SK-N-DZ (cell line): ENCODE measurements at regions not wholly inside any gene's neighbourhood (a gene's known extent, or its start where the extent isn't known, plus 50 kb on each side); places are given as distances from the start of the nearest gene placed in this dataset.

Experiments
- DNase-seq: peaks from one replicate; pipeline ENCODE4 v3.0.0-alpha.2; 2015; ENCODE audit warnings: low spot score

DNA sequence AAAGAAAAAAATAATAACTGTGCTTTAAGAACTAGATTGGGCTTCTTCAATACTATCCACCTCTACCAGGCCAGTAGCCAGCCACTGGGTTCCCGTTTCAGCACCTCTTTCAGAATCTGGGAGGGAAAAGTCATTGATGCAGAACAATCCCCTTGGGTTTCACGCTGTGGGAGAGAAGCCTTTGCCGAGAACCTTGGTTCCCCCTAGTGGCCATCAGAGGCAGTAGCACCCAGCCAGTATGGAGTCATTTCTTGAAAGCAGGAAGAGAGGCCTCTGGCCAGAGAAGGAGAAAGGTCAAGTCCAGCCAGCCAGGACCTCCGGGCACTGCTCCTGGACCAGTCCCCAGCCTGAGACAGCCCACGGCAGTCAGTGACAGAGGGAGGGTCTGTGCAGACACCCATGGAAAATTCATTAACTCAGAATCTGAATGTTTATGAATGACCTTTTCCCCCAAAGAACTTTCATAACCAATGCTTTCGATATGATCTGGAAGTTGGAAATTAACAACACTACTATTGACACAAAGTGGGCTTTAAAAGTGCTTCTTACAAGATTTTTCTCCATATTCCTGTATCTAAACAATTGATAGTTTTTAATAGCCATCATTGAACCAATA lies 51.2 kb upstream of the CDH5 start:
- DNase-seq, result peak; percentile 74

DNA sequence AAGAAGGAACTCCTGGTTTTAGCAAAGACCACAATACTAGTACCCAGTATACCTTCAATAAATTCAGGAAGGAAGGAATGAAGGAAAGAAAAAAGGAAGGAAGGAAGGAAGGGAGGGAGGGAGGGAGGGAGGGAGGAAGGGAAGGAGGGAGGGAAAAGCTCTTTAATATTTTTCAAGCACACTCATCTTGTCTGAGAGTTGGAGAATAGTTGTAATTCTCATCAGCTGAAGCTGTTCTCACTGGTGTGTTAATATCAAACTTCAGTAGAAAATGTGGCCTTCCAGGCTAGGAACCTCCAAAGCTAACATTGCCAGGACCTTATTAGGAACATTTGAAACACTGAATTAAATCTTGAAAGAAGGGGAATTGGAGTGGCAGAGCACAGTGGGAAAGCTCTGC lies 55.2 kb upstream of the CDH5 start:
- DNase-seq, result no peak

DNA sequence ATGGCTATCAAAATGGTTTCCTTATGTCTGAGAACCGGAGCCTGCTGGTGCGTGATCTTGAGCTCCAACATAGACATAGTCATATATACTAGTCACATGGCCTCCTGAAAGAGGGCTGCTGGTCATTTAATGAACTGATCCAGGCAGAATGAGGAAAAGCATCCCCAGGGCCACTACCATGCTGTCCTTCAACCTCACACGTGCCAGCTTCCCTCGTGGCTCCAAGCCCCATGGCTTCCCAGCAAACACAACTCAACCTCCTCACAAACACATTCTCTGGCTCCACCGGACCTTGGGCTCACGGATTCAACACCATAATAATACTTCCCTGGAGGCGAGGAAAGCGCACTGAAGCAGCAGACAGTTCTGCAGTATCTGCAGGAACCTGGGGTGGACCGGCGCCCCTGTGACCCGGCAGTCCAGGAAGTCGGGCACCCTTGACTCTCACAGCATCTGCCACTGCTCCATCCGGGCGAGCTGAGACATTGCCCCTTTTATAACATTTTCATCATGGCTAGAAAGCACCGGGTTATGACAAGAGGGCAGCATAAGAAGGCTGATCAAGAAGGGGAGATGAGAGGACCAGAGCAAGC lies 57.2 kb upstream of the CDH5 start:
- DNase-seq, result no peak

DNA sequence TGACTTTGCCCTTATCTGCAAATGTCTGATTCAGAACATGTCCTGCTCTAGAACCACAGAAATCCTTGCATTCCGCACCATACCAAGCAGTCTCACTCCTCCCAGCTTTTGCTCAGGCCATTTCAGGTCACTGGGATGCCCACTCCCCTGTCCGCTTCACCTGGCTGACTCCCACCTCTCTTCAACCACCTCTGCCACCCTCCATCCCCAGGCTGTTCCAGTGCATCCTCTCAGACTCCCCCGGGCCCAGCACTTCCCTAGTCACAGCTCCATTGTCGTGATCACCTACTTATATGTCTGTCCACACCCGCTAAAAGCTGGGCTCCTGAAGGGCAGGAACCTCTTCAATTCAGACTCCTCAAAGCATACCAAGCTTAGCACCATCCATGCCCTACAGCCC lies 58.4 kb upstream of the CDH5 start:
- no peak for DNase-seq

DNA sequence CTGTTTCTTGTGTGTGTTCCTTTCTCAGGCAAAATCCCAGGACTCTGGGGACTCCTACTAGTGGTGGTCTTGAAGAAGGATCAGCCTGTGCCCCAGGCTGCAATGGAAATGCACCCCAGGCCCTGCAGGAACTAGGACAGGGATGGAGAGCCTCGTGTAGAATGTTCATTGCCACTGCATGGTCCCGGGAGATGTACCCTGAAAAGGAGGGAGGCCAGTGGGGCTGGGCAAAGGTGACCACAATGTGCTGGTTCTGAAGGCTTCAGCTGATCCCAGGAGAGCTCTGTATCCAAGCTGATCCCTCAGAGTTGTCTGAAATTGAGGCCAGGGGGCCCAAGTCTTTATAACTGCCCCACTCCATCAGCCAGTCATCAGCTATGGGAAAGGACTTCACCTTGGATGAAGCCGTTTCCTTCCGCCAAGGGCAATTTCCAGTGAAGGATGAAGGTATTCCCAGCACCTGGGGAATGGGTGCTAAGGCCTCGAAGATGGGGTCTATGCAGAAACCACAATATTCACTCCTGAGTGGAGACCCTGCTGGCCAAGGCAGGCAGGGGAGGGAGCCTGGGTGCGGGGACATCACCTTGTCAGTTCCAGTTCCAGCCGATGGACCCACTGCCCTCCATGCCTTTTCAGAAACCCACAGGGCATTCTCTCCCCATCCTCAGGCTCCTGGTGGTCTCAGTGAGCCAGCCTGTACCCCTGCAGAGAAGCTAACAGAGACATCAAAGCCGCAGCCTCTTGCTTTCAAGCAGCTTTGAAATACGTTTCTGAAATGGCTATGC lies 59.9 kb upstream of the CDH5 start:
- DNase-seq, result no peak

DNA sequence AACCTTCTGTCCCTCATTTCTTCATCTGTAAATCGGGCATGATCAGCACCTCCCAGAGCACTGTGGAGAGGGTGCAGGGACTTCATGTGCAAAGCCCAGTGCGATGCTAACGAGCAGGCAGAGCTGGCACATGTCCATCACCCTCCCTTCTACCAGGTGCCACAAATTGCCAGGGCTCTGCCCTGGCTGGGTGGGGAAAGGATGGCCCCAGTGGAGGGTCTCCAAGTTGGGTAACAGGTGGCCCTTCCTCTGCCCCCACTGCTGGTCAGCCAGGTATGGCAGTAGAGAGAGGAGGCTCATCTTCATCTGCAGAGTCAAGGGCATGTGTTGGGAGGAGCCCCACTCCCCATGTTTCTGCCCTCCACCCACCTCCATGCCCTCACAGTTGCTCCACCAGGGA lies 61.5 kb upstream of the CDH5 start:
- DNase-seq, result no peak

DNA sequence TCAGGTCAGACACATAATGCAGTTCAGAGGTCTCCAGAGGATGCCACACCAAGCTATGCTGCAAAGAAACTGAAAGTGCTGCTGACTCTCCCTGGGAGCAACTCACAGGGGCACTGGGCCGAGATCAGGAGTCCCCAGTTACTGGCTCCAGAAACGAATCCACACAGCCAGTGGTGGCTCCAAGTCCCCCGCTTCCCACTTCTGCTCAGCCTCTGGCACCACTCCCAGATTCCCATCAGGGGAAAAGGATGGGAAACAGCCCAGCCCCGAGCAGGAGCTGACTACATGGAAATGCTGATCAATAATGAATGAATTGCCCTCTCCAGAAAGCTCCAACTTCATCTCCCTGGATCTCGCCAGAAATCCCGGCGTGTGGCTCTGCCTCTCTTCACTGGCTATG lies 62.3 kb upstream of the CDH5 start:
- no peak for DNase-seq

DNA sequence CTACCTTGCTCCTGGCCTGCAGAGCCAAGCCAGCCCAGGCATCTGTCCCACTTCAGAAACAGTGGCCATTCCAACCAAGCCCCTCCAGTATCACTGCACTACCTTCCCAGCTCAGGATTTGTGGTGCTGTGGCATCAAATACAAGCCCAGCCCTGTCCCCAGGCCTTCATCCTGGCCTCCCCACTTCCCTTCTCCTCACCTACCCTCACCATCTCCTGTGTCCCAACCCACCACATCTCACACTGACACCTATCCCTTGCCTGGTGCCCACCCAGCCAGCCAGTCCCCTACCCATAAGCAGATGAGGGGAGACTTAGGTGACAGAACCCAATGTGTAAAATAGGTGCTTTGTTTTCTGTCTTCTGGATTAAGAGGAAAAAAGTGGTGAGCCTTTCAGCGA lies 66.0 kb upstream of the CDH5 start:
- DNase-seq, result no peak

DNA sequence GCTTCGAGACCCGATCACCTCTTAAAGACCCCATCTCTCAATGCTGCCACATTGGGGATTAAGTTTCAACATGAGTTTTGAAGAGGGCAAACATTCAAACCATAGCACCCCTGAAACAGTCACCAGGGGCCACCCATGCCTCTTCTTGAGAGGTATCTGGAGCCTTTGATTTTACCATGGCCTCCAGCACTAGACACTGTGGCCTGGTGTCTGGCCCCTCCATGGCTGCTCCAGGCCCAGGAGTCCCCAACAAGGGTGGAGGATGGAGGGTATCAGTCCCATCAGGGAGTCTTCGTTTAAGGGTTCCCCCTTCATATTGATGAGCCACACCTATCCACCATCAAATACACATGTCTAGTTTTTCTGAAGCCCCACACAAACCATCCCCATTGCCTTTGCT lies 66.5 kb upstream of the CDH5 start:
- DNase-seq, result no peak

DNA sequence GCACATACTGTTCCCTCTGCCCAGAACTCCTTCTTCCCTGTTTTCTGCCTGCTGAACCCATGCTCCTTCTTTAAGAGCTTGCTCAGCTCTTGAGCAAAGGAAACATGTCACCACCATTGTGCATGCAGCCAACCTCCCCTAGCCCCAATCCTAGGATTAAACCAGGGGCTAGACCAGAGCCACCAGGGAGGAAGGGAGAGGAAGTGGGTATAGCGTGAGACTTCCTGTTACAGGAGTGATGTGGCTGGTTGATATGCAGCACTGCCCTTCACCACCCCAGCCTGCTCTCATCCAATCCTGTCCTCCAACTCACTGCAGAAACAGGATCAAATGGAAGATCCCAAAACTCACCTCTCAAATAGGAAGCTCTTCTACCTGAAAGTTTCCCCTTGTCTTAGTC lies 67.1 kb upstream of the CDH5 start:
- DNase-seq, result no peak

DNA sequence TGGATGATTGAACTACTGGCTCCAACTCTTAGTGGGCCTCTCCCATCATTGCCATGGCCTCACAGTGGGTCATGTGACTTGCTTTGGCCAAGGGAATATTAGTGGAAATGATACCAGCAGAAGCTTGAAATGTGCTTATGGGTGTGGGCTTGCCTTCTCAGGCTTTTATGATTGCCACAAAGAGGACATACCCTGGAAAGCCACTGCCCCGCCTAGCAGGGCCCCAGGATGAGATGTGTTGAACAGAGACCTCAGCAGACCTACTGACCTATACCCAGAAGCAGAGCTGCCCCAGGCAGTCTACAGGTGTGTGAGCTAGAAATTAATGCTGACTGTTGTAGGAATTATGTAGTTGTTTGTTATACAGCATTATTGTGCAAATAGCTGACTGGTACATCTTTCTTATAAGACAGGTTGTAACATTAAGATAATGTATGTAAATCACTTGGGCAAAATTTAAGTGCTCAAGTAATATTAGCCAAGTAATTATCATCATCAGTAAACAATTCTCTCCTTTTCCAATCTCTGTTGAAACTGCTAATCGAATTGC lies 67.8 kb upstream of the CDH5 start:
- DNase-seq, result no peak

DNA sequence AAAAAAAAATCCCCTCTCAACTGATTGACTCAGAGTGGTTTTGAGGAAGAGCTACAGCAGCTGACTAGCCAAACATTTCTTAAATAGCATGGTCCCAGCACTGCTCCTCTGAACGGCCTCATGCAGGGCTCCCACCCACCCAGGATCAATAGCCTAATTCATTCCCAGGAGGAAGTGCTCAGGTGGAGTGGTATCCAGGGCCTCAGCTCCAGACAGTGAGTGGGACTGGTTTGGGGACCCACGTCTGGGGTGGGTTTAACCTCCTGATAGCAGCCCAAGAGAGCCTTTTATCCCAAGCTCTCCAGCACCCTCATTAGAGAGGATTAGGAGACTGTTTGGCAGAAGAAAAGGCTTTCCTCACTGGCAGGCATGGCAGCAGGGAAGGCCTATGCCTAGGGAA lies 68.5 kb upstream of the CDH5 start:
- no peak for DNase-seq

DNA sequence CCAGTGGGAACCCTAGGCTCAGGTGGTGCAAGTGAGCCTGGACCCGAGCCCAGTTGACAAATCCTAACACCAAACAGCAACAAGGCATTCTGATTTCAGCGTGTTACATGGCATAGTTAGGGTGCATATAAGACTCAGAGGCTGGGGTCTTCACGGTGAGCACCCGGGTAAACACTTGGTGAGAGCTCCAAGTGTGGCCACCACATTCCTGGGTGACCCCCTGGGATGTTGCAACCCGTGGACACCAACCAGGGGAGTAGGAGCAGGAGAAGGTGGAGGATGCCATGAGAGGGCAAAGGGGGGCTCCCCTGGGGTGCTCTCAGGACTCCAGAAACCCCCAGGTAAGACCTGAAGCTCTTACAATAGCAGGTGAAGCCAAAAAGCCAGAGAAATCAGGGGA lies 69.9 kb upstream of the CDH5 start:
- DNase-seq, result no peak

DNA sequence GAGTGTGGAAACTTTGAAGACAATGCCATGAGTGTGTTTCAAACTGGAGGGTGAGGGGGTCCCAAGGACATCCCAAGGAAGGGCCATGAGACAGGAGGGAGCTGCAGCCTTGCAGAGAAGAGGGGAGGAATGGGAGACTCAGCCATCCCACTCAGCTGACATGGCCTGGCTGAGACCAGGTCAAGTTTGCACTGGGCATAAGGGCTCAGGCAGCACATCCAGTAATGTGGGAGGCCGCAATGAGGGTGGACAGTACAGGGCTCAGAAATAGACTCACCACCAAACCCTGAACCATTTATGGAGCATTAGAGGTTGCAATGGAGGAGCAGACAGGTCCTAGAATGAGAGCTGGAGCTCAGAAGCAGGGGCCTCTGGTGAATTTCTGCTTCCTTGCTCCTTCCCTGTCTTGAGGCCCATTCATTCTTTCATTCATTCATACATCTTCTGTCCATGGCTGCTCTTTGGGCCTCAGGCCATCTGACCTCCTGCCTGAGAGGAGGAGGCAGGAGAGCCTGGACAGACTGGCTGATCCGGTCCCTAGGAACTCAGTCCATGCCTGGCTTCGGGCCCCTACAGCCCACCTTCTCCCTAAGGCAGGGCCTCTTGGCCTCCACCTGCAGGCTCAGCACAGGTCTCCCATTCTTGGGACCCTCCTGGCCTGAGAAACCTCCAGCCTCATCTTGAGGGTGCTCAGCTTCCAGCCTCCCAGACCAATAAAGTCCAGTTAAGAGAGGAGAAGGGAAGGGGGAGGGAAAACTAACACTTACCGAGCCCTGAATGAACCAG lies 70.5 kb upstream of the CDH5 start:
- DNase-seq, result no peak

DNA sequence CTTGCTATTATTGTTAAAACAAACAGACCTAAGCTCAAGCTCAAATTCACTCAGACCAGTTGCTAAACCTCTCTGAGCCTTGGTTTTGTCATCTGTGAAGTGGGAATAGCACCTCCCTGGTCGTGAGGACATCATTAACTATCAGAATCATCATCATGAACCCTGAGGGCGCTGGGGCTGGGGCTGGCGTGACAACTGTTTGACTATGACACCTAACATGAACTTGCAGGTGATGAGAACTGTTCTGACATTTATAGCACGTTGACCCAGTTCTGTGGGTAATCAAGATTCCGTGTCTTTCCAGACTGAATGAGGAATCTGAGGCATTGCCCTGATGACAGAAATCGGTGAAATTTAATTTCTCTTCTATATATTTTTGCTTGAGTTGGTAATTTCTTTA lies 71.3 kb upstream of the CDH5 start:
- no peak for DNase-seq

DNA sequence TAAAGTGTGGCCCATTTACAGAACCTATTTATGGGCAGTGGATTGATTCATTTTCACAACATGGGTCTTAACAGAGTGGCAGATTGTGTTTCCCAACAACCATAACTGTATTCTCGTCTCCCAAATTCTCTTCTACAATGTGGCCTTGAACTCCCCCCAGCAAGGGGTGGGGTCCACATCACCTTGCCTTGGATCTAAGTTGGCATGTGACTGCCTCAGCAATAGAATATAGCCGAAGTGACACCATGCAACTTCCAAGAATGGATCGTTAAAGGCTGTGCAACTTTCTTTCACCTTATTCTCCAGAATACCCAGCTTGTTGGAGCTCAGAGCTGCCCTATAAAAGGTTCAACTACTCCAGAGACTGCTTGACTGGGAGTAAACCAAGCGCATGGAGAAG lies 72.0 kb upstream of the CDH5 start:
- no peak for DNase-seq

DNA sequence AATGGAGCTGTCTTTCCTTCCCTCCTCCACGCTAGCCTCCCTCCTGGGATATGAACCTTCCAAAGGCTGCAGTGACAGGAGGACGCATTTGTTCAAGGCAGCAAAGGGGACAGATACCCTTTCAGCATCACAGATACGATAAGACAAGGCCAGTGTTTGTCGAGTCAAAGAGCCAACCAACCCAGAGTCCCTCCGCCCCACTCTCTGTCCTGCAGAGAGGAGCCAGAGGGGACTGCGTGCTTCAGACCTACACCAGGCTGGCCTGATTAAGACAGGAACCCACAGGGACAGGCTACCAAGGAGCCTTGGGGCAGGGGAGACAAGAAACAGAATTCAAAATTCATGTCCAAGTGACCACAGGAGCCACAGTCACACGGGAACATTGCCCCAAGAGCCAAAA lies 72.6 kb upstream of the CDH5 start:
- DNase-seq, result no peak

DNA sequence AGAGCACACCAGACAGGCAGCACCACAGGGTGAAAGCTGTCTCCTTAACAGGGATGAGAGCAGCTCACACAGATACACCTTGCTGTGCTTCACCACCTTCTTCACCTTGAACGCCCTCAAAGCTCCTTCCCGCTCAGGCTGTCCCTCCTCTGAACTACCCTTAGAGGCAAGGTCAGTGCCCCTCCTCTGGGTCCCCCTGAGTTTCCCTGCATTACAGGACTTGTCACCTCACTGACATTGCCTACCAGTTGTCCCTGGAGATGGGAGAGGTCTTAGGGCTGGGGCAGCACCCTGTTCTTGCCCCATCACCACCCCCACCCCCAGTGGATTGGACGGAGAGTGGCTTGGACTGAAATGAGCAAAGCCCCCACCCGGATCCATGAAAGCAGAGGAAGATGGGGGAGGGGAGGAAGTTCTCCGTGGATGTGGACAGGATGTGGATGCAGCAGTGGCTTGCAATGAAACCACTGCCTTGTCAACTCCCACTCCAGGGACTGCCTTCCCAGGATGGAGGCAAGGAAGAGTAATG lies 73.2 kb upstream of the CDH5 start:
- DNase-seq, result no peak

DNA sequence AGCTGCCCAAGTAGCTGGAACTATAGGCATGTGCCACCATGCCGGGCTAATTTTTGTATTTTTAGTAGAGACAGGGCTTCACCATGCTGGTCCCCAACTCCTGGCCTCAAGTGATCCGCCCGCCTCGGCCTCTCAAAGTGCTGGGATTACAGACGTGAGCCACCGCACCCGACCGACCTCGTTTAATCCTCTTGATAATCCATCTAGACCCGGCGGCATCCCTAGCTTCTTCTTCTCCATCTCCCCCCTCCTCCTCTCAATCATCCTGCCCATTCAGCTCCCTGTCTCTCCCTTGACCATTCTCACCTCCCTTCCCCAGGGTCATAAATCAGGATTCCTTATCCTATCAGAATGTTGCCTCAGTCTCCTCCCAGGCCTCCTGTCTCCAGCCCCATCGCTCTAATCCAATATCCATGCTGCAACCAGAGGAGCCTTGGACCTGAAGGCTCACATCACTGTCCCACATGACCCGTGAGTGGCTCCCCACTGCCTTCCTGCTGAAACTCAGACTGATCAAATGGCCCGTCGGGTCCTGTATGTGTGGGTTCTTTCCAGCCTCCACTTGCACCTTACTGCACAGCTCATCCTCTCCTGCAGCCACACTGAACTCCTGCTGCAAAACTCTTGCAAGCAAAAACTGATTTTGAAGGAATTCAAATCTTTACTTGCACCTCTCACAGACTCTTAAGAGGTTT lies 74.1 kb upstream of the CDH5 start:
- DNase-seq, result no peak

DNA sequence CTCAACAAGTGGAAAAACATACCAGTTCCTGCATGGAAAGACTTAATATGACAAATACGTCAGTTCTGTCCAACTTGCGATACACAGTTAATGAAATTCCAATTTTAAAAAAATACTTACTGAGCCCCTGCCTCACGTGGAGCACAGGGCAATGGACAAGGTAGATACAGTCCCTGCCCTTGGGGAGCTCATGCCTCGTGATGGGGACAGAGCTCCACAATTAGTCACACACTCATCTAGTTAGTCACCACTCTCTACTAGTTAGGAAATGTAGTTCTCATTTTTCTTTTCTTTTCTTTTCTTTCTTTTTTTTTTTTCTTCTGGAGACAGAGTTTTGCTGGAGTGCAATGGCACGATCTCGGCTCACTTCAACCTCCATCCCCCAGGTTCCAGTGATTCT lies 74.7 kb upstream of the CDH5 start:
- no peak for DNase-seq

DNA sequence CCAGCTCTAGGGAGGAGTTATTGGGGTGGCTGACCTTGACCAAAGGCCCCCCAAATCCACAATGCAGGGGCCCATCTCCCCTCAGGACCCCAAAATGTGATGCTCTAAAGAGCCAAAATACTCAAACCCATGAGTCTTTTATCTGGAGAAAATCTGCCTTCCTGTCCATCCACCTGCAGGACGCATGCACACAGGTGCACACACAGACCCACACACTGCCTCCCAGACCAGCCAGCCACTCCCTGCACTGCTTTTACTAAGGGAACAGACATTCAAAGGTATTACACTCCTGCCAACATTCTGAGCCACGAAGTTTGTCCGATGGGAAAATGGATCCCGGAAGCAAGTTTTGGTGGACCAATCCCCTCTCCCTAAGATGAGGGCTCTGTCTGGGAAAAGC lies 76.1 kb upstream of the CDH5 start:
- no peak for DNase-seq
